MM.1S (cell line): ENCODE measurements at regions not wholly inside any gene's neighbourhood (a gene's known extent, or its start where the extent isn't known, plus 50 kb on each side); places are given as distances from the start of the nearest gene placed in this dataset.

ENCODE experiments used
- DNase-seq: peaks from one replicate; pipeline ENCODE4 v3.0.0-alpha.2; 2015
- H2AFZ ChIP-seq: fragments of 300-600 bp; sonication (generic); 2 replicates; pipeline ENCODE4 v1.6.0; 2016; ENCODE audit warnings: antibody characterized with exemption, low read length
- H3F3A ChIP-seq: fragments of 300-600 bp; sonication (generic); 2 replicates; pipeline ENCODE4 v1.6.1; 2016; ENCODE audit warnings: mild to moderate bottlenecking, antibody characterized with exemption, low read length, moderate library complexity, mixed read lengths; ENCODE audit not compliant: insufficient read depth
- H3K27ac ChIP-seq: fragments of 300-600 bp; sonication (generic); 2 replicates; pipeline ENCODE4 v1.5.1; 2016; ENCODE audit warnings: mild to moderate bottlenecking, low read length
- H3K27me3 ChIP-seq: fragments of 300-600 bp; sonication (generic); replicated peaks from 2 replicates; pipeline ENCODE4 v1.6.0; 2016; ENCODE audit warnings: low read length; ENCODE audit not compliant: insufficient read depth
- H3K36me3 ChIP-seq: fragments of 300-600 bp; sonication (generic); replicated peaks from 2 replicates; pipeline ENCODE4 v1.6.1; 2016; ENCODE audit warnings: mild to moderate bottlenecking, low read length, mixed read lengths; ENCODE audit not compliant: insufficient read depth
- H3K4me1 ChIP-seq: fragments of 300-600 bp; sonication (generic); 2 replicates; pipeline ENCODE4 v1.6.1; 2016; ENCODE audit warnings: low read length, mixed read lengths
- H3K4me2 ChIP-seq: fragments of 300-600 bp; sonication (generic); 2 replicates; pipeline ENCODE4 v1.6.0; 2016; ENCODE audit warnings: low read depth, low read length
- H3K4me3 ChIP-seq: fragments of 300-600 bp; sonication (generic); 2 replicates; pipeline ENCODE4 v1.5.1; 2016; ENCODE audit warnings: low read length, mixed read lengths
- H3K79me2 ChIP-seq: fragments of 300-600 bp; sonication (generic); 2 replicates; pipeline ENCODE4 v1.6.1; 2016; ENCODE audit warnings: mixed run types, low read length, mixed read lengths
- H3K9ac ChIP-seq: fragments of 300-600 bp; sonication (generic); 2 replicates; pipeline ENCODE4 v1.6.1; 2016; ENCODE audit warnings: low read length, mixed read lengths
- H3K9me2 ChIP-seq: fragments of 300-600 bp; sonication (generic); replicated peaks from 2 replicates; pipeline ENCODE4 v1.6.1; 2016; ENCODE audit warnings: mild to moderate bottlenecking, low read length, mixed read lengths; ENCODE audit not compliant: insufficient read depth
- H3K9me3 ChIP-seq: fragments of 300-600 bp; sonication (generic); replicated peaks from 2 replicates; pipeline ENCODE4 v1.6.1; 2016; ENCODE audit warnings: mild to moderate bottlenecking, low read length, mixed read lengths; ENCODE audit not compliant: insufficient read depth
- H4K20me1 ChIP-seq: fragments of 300-600 bp; sonication (generic); 2 replicates; pipeline ENCODE4 v1.6.1; 2016; ENCODE audit warnings: mild to moderate bottlenecking, low read length, moderate library complexity, mixed read lengths; ENCODE audit not compliant: insufficient read depth
- CTCF ChIP-seq: fragments of 300-600 bp; sonication (generic); IDR thresholded peaks from 2 replicates; pipeline ENCODE4 v1.5.1; 2016; ENCODE audit warnings: antibody characterized with exemption, low read length, mixed read lengths
- EZH2 ChIP-seq: fragments of 300-600 bp; sonication (generic); optimal IDR thresholded peaks from 2 replicates; pipeline ENCODE3; 2017; ENCODE audit warnings: low read depth, mild to moderate bottlenecking, antibody characterized with exemption, low read length, mixed read lengths
- EZH2phosphoT487 ChIP-seq: fragments of 300-600 bp; sonication (generic); IDR thresholded peaks from 2 replicates; pipeline ENCODE4 v1.6.1; 2018; ENCODE audit warnings: antibody characterized with exemption, low read length

GRCh38 chr14:42480255-42480654 lies 873.6 kb downstream of the LRFN5 start:
- H3K4me3 ChIP-seq: no peak overlapping the region
- TF ChIP-seq EZH2: no peak
- H2AFZ ChIP-seq: no peak overlapping the region

GRCh38 chr14:42475289-42475688 lies 868.6 kb downstream of the LRFN5 start:
- H3K9ac ChIP-seq: no peak overlapping the region
- H3K4me1 ChIP-seq: no peaks in the 10 kb centered on the region
- H3K9me3 ChIP-seq: no peaks in the 10 kb centered on the region
- no peaks in the 10 kb centered on the region for H3K9me2 ChIP-seq
- H3K79me2 ChIP-seq: no peaks in the 10 kb centered on the region
- H3K27ac ChIP-seq: no peak overlapping the region
- no peak for DNase-seq
- no peaks in the 10 kb centered on the region for H4K20me1 ChIP-seq
- TF ChIP-seq EZH2phosphoT487 (no peak), CTCF (no peak), EZH2 (no peak)
- H3K27me3 ChIP-seq: no peaks in the 10 kb centered on the region
- no peak overlapping the region for H3K4me3 ChIP-seq
- no peaks in the 10 kb centered on the region for H3K36me3 ChIP-seq
- no peak overlapping the region for H3K4me2 ChIP-seq
- no peaks in the 10 kb centered on the region for H3F3A ChIP-seq
- H2AFZ ChIP-seq: no peak overlapping the region

More at GRCh38 chr14:42480255-42480654, 873.6 kb downstream of the LRFN5 start:
- no peaks in the 10 kb centered on the region for H3K79me2 ChIP-seq
- DNase-seq: no peak
- no peaks in the 10 kb centered on the region for H3K9me2 ChIP-seq
- no peak overlapping the region for H3K4me2 ChIP-seq
- no peaks in the 10 kb centered on the region for H3K9me3 ChIP-seq
- no peaks in the 10 kb centered on the region for H3K27me3 ChIP-seq
- no peaks in the 10 kb centered on the region for H4K20me1 ChIP-seq
- H3F3A ChIP-seq: no peaks in the 10 kb centered on the region
- H3K27ac ChIP-seq: no peak overlapping the region
- H3K4me1 ChIP-seq: no peaks in the 10 kb centered on the region
- H3K9ac ChIP-seq: no peak overlapping the region
- H3K36me3 ChIP-seq: no peaks in the 10 kb centered on the region

- Histone ChIP-seq H3K27ac (peak overlapping the region; percentile 68; the same call in 1 of the 2 replicates), H3K4me2 (peak overlapping the region; percentile 31; the same call in 1 of the 2 replicates), H2AFZ (peak overlapping the region; percentile 10; the same call in 1 of the 2 replicates), H3K9ac (peak overlapping the region; percentile 35; the same call in 1 of the 2 replicates), H3K9me2 (no peaks in the 10 kb centered on the region), H3K27me3 (no peaks in the 10 kb centered on the region), H3K4me1 (no peaks in the 10 kb centered on the region), H3F3A (no peaks in the 10 kb centered on the region), H3K9me3 (no peaks in the 10 kb centered on the region), H3K79me2 (no peaks in the 10 kb centered on the region), H3K36me3 (no peaks in the 10 kb centered on the region), H4K20me1 (no peaks in the 10 kb centered on the region), H3K4me3 (peak overlapping the region; percentile 13; the same call in 1 of the 2 replicates)
- peak; percentile 10 for DNase-seq
- no peak for TF ChIP-seq EZH2
- TF ChIP-seq CTCF: no peak
- TF ChIP-seq EZH2phosphoT487: no peak
Observed at GRCh38 chr14:42470427-42470719, 863.7 kb downstream of the LRFN5 start.

GRCh38 chr14:42469637-42470426 lies 863.2 kb downstream of the LRFN5 start:
- Histone ChIP-seq H3K4me2 (peak overlapping the region; percentile 31), H3K9me3 (no peaks in the 10 kb centered on the region), H3K79me2 (no peaks in the 10 kb centered on the region), H4K20me1 (no peaks in the 10 kb centered on the region), H3F3A (no peaks in the 10 kb centered on the region), H3K4me1 (no peaks in the 10 kb centered on the region), H3K27me3 (no peaks in the 10 kb centered on the region), H2AFZ (peak overlapping the region; percentile 10; the same call in 1 of the 2 replicates), H3K9me2 (no peaks in the 10 kb centered on the region), H3K4me3 (peak overlapping the region; percentile 13; the same call in 1 of the 2 replicates), H3K36me3 (no peaks in the 10 kb centered on the region), H3K9ac (peak overlapping the region; percentile 35; the same call in 1 of the 2 replicates), H3K27ac (peak overlapping the region; percentile 68; the same call in 1 of the 2 replicates)
- DNase-seq: peak; percentile 52
- TF ChIP-seq EZH2phosphoT487 (no peak), EZH2 (no peak), CTCF (no peak)
